Upper lobe of left lung (tissue), 4 donors: ENCODE measurements at regions not wholly inside any gene's neighbourhood (a gene's known extent, or its start where the extent isn't known, plus 50 kb on each side); places are given as distances from the start of the nearest gene placed in this dataset.

Source experiments
- CTCF ChIP-seq, 6 experiments: fragments of 450-650 bp in 4 of 6; fragments of 200-600 bp in 2 of 6; sonication (generic) in 2 of 6; IDR thresholded peaks; one replicate each; pipeline ENCODE4 v1.5.1; 2016 to 2019; ENCODE audit warnings: antibody characterized with exemption in 6 of 6
- POLR2A ChIP-seq, 4 donors: fragments of 450-650 bp; IDR thresholded peaks; one replicate each; pipeline ENCODE4 v1.5.1; 2016 to 2017; ENCODE audit warnings: antibody characterized with exemption in 4 of 4, mild to moderate bottlenecking in 2 of 4

- TF ChIP-seq CTCF (IDR thresholded peaks at IDR 0.05): no peak
- no peak for TF ChIP-seq POLR2A (IDR thresholded peaks at IDR 0.05)
These were observed 968.5 kb downstream of the AACS start for GRCh38 chr12:126033751-126034150.
